ENCODE measurements at regions not wholly inside any gene's neighbourhood (a gene's known extent, or its start where the extent isn't known, plus 50 kb on each side); places are given as distances from the start of the nearest gene placed in this dataset.

DNA sequence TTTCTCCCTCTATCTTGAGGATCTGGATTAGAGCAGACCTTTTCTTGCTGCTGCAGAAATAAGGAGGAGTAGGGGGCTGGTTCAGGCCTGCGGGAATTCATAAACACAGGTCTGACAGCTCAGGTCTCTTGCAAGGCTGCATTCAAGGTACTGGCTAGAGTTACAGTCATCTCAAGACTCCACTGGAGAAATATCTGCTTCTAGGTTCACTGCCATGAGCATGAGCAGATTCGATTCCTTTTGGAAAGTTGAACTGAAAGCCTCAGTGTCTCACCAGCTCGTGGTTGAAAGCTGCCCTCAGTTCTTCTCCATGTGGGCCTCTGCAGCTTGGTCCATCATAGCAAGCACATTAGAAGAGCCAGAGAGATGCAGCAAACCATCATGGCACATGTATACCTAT is 124.4 kb upstream of the SETBP1 start:
- ChIA-PET POLR2A (no interaction called here), CTCF (no interaction called here)
- H3K4me1 Mint-ChIP-seq = peaks cover 15% of the 10 kb centered on the region
- no peak overlapping the region for H3K4me3 Mint-ChIP-seq
- no peak overlapping the region for H3K27ac Mint-ChIP-seq
- no peaks in the 10 kb centered on the region for H3K9me3 Mint-ChIP-seq
- no peaks in the 10 kb centered on the region for H3K27me3 Mint-ChIP-seq
- intact Hi-C loops (cut with micrococcal nuclease) = no loop called here
- TF ChIP-seq, protein P1, sequence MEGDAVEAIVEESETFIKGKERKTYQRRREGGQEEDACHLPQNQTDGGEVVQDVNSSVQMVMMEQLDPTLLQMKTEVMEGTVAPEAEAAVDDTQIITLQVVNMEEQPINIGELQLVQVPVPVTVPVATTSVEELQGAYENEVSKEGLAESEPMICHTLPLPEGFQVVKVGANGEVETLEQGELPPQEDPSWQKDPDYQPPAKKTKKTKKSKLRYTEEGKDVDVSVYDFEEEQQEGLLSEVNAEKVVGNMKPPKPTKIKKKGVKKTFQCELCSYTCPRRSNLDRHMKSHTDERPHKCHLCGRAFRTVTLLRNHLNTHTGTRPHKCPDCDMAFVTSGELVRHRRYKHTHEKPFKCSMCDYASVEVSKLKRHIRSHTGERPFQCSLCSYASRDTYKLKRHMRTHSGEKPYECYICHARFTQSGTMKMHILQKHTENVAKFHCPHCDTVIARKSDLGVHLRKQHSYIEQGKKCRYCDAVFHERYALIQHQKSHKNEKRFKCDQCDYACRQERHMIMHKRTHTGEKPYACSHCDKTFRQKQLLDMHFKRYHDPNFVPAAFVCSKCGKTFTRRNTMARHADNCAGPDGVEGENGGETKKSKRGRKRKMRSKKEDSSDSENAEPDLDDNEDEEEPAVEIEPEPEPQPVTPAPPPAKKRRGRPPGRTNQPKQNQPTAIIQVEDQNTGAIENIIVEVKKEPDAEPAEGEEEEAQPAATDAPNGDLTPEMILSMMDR (IDR thresholded peaks at IDR 0.05) = no peak
- H3K36me3 Mint-ChIP-seq (ENCODE audit: low read depth) = no peaks in the 10 kb centered on the region
- ATAC-seq (ENCODE audit: low read depth) = no peak
- DNase-seq = no peak

DNA sequence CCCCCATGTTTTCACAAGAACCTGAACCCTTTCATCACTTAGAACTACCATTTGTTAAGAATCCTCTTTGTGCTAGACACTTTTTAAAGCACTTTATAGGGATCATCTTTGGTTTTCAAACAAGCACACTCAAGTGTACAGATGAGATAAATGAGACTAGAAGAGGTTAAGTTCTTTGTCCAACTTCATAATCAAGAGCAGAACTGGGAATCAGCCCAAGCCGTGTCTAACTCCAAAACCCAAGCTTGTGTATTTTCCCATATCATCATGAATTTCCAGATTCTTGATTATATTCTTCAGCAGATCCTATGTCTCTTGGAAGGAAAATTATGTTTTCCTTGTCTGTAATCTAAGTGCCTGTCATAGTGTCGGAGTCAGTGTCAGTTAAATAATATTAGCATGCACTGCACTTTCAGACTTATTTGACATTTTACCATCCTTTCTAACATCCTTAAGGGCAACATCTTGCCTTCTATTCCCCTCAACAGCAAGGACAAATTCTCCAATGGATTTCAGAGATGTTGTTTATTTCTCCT is 123.0 kb upstream of the SETBP1 start:
- DNase-seq (no peak), ATAC-seq (ENCODE audit: low read depth) (no peak)
- ChIA-PET POLR2A (no interaction called here), CTCF (no interaction called here)
- Mint-ChIP-seq H3K27me3 (no peaks in the 10 kb centered on the region), H3K4me3 (no peak overlapping the region), H3K27ac (no peak overlapping the region), H3K4me1 (peaks cover 15% of the 10 kb centered on the region), H3K9me3 (no peaks in the 10 kb centered on the region), H3K36me3 (ENCODE audit: low read depth) (no peaks in the 10 kb centered on the region)
- intact Hi-C loops (cut with micrococcal nuclease) = no loop called here
- TF ChIP-seq, protein P1 (IDR thresholded peaks at IDR 0.05) = no peak

DNA sequence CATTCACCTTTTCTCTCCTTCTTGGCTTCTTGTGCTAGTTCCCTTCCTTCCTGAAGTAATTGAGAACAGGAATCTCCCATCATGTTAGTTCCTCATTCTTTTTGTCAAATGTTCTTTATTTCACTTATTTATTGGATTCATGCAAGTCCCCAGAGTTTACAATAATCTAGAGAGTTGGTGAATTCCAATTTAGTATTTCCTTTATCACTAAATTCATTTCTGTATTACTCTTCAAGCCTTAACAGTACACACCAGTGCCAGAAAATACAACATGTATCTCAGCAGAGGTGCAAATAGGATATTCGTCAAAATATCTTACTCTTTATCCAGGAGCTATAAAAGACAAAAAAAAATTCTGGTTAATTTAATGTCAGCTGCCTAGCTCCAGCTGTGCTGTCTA is 121.9 kb upstream of the SETBP1 start:
- H3K27me3 Mint-ChIP-seq = no peaks in the 10 kb centered on the region
- intact Hi-C loops (cut with micrococcal nuclease) = no loop called here
- no peak overlapping the region for H3K4me3 Mint-ChIP-seq
- no peak for ATAC-seq (ENCODE audit: low read depth)
- no peaks in the 10 kb centered on the region for H3K9me3 Mint-ChIP-seq
- no peaks in the 10 kb centered on the region for H3K36me3 Mint-ChIP-seq (ENCODE audit: low read depth)
- H3K4me1 Mint-ChIP-seq = peaks cover 15% of the 10 kb centered on the region
- H3K27ac Mint-ChIP-seq = no peak overlapping the region
- DNase-seq = no peak
- ChIA-PET POLR2A (no interaction called here), CTCF (no interaction called here)
- TF ChIP-seq, protein P1 (IDR thresholded peaks at IDR 0.05) = no peak

DNA sequence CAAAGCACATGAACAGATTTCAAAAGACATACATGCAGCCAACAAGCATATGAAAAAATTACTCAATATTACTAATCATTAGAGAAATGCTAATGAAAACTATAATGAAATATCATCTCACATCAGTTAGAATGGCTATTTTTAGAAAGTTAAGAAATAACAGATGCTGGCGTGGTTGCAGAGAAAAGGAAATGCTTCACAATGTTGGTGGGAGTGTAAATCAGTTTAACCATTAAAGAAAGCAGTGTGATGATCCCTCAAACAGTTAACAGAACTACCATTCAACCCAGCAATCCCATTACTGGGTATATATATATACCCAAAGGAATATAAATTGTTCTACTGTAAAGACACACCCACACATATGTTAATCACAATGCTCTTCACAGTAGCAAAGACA is 117.7 kb upstream of the SETBP1 start:
- DNase-seq (no peak), ATAC-seq (ENCODE audit: low read depth) (no peak)
- intact Hi-C loops (cut with micrococcal nuclease) = no loop called here
- TF ChIP-seq, protein P1 (IDR thresholded peaks at IDR 0.05) = no peak
- no peaks in the 10 kb centered on the region for H3K4me1 Mint-ChIP-seq
- H3K4me3 Mint-ChIP-seq = no peak overlapping the region
- H3K9me3 Mint-ChIP-seq = no peaks in the 10 kb centered on the region
- POLR2A ChIA-PET = no interaction called here
- H3K27me3 Mint-ChIP-seq = no peaks in the 10 kb centered on the region
- no peaks in the 10 kb centered on the region for H3K36me3 Mint-ChIP-seq (ENCODE audit: low read depth)
- H3K27ac Mint-ChIP-seq = no peak overlapping the region
- CTCF ChIA-PET = no interaction called here

DNA sequence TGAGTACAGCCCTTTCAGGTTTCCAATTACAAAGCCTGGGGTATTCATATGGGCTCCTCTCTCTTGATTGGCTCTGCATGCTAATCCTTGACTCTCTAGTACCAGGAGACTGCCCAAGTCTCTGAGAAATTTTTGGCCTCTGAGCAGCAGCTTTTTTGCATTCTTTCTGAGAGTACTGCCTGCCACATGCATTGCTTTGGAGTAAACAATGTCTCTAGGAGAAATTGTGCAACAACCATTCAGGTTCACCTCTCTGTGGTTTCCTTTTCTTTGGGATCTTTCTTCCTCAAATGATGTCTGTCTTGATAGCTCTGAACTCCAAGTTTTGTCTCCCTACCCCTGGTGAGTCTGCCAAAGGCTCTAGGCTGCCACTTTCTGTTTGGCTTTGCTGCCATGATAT is 115.8 kb upstream of the SETBP1 start:
- ChIA-PET POLR2A (interaction anchor here (0.6 kb wide), 1 partner anchor 262 kb away, joined by 3 read pairs; no protein-coding TSS in a partner anchor), CTCF (no interaction called here)
- TF ChIP-seq, protein P1 (IDR thresholded peaks at IDR 0.05) = no peak
- no peaks in the 10 kb centered on the region for H3K36me3 Mint-ChIP-seq (ENCODE audit: low read depth)
- H3K27me3 Mint-ChIP-seq = no peaks in the 10 kb centered on the region
- intact Hi-C loops (cut with micrococcal nuclease) = no loop called here
- DNase-seq = no peak
- no peaks in the 10 kb centered on the region for H3K4me1 Mint-ChIP-seq
- ATAC-seq (ENCODE audit: low read depth) = no peak
- no peak overlapping the region for H3K27ac Mint-ChIP-seq
- no peak overlapping the region for H3K4me3 Mint-ChIP-seq
- H3K9me3 Mint-ChIP-seq = no peaks in the 10 kb centered on the region

All from activated B cell treated with CpG ODN at 0.5 μM for 24 hours (primary cell).